ENCODE measurements at regions not wholly inside any gene's neighbourhood (a gene's known extent, or its start where the extent isn't known, plus 50 kb on each side); places are given as distances from the start of the nearest gene placed in this dataset.

- TF ChIP-seq, protein P1, sequence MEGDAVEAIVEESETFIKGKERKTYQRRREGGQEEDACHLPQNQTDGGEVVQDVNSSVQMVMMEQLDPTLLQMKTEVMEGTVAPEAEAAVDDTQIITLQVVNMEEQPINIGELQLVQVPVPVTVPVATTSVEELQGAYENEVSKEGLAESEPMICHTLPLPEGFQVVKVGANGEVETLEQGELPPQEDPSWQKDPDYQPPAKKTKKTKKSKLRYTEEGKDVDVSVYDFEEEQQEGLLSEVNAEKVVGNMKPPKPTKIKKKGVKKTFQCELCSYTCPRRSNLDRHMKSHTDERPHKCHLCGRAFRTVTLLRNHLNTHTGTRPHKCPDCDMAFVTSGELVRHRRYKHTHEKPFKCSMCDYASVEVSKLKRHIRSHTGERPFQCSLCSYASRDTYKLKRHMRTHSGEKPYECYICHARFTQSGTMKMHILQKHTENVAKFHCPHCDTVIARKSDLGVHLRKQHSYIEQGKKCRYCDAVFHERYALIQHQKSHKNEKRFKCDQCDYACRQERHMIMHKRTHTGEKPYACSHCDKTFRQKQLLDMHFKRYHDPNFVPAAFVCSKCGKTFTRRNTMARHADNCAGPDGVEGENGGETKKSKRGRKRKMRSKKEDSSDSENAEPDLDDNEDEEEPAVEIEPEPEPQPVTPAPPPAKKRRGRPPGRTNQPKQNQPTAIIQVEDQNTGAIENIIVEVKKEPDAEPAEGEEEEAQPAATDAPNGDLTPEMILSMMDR (IDR thresholded peaks at IDR 0.05; ENCODE audit: low read depth, low read length, missing input control): no peak
- TF ChIP-seq REST (IDR thresholded peaks at IDR 0.05) (no peak), MAX (IDR thresholded peaks at IDR 0.05) (no peak), RAD21 (IDR thresholded peaks at IDR 0.05) (no peak), SP1 (IDR thresholded peaks at IDR 0.05) (no peak), ZBTB33 (IDR thresholded peaks at IDR 0.05) (no peak), TAF1 (conservative IDR thresholded peaks at IDR 0.05) (no peak)
- TF ChIP-seq, protein P2, sequence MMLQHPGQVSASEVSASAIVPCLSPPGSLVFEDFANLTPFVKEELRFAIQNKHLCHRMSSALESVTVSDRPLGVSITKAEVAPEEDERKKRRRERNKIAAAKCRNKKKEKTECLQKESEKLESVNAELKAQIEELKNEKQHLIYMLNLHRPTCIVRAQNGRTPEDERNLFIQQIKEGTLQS (IDR thresholded peaks at IDR 0.05): no peak
Measured at GRCh38 chr10:60575105-60575504, 185.4 kb upstream of the ANK3 start.

Measured in liver (tissue), 3 donors.